ENCODE measurements at regions not wholly inside any gene's neighbourhood (a gene's known extent, or its start where the extent isn't known, plus 50 kb on each side); places are given as distances from the start of the nearest gene placed in this dataset.

- Histone ChIP-seq H3K4me1 (no peaks in the 10 kb centered on the region), H3K9me3 (no peaks in the 10 kb centered on the region), H3K4me3 (no peak overlapping the region), H3K36me3 (no peaks in the 10 kb centered on the region), H3K27ac (no peak overlapping the region), H3K27me3 (no peaks in the 10 kb centered on the region)
- TF ChIP-seq POLR2AphosphoS5 (IDR thresholded peaks at IDR 0.05): no peak
- TF ChIP-seq CTCF (IDR thresholded peaks at IDR 0.05): no peak
- no peak for TF ChIP-seq POLR2A (IDR thresholded peaks at IDR 0.05)
- intact Hi-C loops (cut with DNase I; ENCODE audit: low total_unique reads): no loop called here
- DNase-seq (ENCODE audit: low spot score in 2 of 2): no peak
Observed at GRCh38 chr4:36891971-36892370, 352.6 kb upstream of the NWD2 start.

GRCh38 chr4:36900446-36900987, 344.0 kb upstream of the NWD2 start:
- TF ChIP-seq CTCF (IDR thresholded peaks at IDR 0.05): no peak
- TF ChIP-seq POLR2AphosphoS5 (IDR thresholded peaks at IDR 0.05): no peak
- intact Hi-C loops (cut with DNase I; ENCODE audit: low total_unique reads): no loop called here
- Histone ChIP-seq H3K36me3 (no peaks in the 10 kb centered on the region), H3K4me1 (no peaks in the 10 kb centered on the region), H3K4me3 (no peak overlapping the region), H3K27ac (no peak overlapping the region), H3K27me3 (no peaks in the 10 kb centered on the region), H3K9me3 (no peaks in the 10 kb centered on the region)
- DNase-seq (ENCODE audit: low spot score in 2 of 2): no peak

- Histone ChIP-seq H3K36me3 (no peaks in the 10 kb centered on the region), H3K9me3 (no peaks in the 10 kb centered on the region), H3K27ac (no peak overlapping the region), H3K4me1 (no peaks in the 10 kb centered on the region), H3K4me3 (no peak overlapping the region), H3K27me3 (no peaks in the 10 kb centered on the region)
- TF ChIP-seq POLR2A (IDR thresholded peaks at IDR 0.05) (no peak), CTCF (IDR thresholded peaks at IDR 0.05) (no peak), POLR2AphosphoS5 (IDR thresholded peaks at IDR 0.05) (no peak)
- DNase-seq (ENCODE audit: low spot score in 2 of 2): no peak
- intact Hi-C loops (cut with DNase I; ENCODE audit: low total_unique reads): no loop called here
Observed at GRCh38 chr4:36904823-36905222, 339.7 kb upstream of the NWD2 start.

GRCh38 chr4:36914106-36914505, 330.4 kb upstream of the NWD2 start:
- H3K27me3 ChIP-seq: no peaks in the 10 kb centered on the region
- no peaks in the 10 kb centered on the region for H3K36me3 ChIP-seq
- no peaks in the 10 kb centered on the region for H3K4me1 ChIP-seq
- no peak overlapping the region for H3K4me3 ChIP-seq
- no peak for TF ChIP-seq CTCF (IDR thresholded peaks at IDR 0.05)
- no peak for TF ChIP-seq POLR2A (IDR thresholded peaks at IDR 0.05)
- TF ChIP-seq POLR2AphosphoS5 (IDR thresholded peaks at IDR 0.05): no peak
- no peaks in the 10 kb centered on the region for H3K9me3 ChIP-seq
- DNase-seq (ENCODE audit: low spot score in 2 of 2): no peak
- H3K27ac ChIP-seq: no peak overlapping the region
- intact Hi-C loops (cut with DNase I; ENCODE audit: low total_unique reads): no loop called here

GRCh38 chr4:36915717-36916116, 328.8 kb upstream of the NWD2 start:
- TF ChIP-seq POLR2A (IDR thresholded peaks at IDR 0.05) (no peak), POLR2AphosphoS5 (IDR thresholded peaks at IDR 0.05) (no peak), CTCF (IDR thresholded peaks at IDR 0.05) (no peak)
- intact Hi-C loops (cut with DNase I; ENCODE audit: low total_unique reads): no loop called here
- Histone ChIP-seq H3K27ac (no peak overlapping the region), H3K4me1 (no peaks in the 10 kb centered on the region), H3K36me3 (no peaks in the 10 kb centered on the region), H3K27me3 (no peaks in the 10 kb centered on the region), H3K4me3 (no peak overlapping the region), H3K9me3 (no peaks in the 10 kb centered on the region)
- no peak for DNase-seq (ENCODE audit: low spot score in 2 of 2)
